GM12891 (cell line): ENCODE measurements at regions not wholly inside any gene's neighbourhood (a gene's known extent, or its start where the extent isn't known, plus 50 kb on each side); places are given as distances from the start of the nearest gene placed in this dataset.

Experiments used
- POLR2A ChIP-seq: IDR thresholded peaks from 2 replicates; pipeline ENCODE4 v1.6.1; 2011; ENCODE audit warnings: low read depth, low read length, control low read depth
- POLR2AphosphoS5 ChIP-seq: IDR thresholded peaks from 2 replicates; pipeline ENCODE4 v1.6.1; 2011; ENCODE audit warnings: low read depth, low read length, control low read depth
- POU2F2 ChIP-seq: IDR thresholded peaks from 2 replicates; pipeline ENCODE4 v1.6.1; 2011; ENCODE audit warnings: low read depth, mild to moderate bottlenecking, control low read depth, low read length, moderate library complexity
- SPI1 ChIP-seq: IDR thresholded peaks from 2 replicates; pipeline ENCODE4 v1.6.1; 2011; ENCODE audit warnings: low read depth, low read length, control low read depth
- TAF1 ChIP-seq: IDR thresholded peaks from 2 replicates; pipeline ENCODE4 v1.6.1; 2011; ENCODE audit warnings: low read depth, low read length, control low read depth

- TF ChIP-seq SPI1 (no peak), POLR2A (no peak), POLR2AphosphoS5 (no peak), TAF1 (no peak), POU2F2 (no peak)
These were observed 204.7 kb downstream of the FBXO15 start for GRCh38 chr18:73942956-73943355.
